ENCODE measurements at regions not wholly inside any gene's neighbourhood (a gene's known extent, or its start where the extent isn't known, plus 50 kb on each side); places are given as distances from the start of the nearest gene placed in this dataset.

- no peak for TF ChIP-seq CTCF (IDR thresholded peaks at IDR 0.05)
- TF ChIP-seq EZH2 (IDR thresholded peaks at IDR 0.05): no peak
Observed at GRCh38 chr11:23318670-23319069, 458.4 kb upstream of the CCDC179 start.

Data from neural progenitor cell (in vitro differentiated cells).